Calu3 (cell line): ENCODE measurements at regions not wholly inside any gene's neighbourhood (a gene's known extent, or its start where the extent isn't known, plus 50 kb on each side); places are given as distances from the start of the nearest gene placed in this dataset.
"Not testable (repeated sequence)": the region's sequence is repeated elsewhere in the genome, so short reads cannot be mapped to it uniquely, and the experiment has no call there.

Source experiments
- BruUV-seq: library from RNA; stranded (reverse); fragments of 400-500 nt; replicated peaks from 2 replicates; lab custom pipeline; 2021; lab: Mats Ljungman, UMichigan
- CTCF ChIA-PET: fragments of 300-600 bp; sonication (Branson Sonifier 250); formaldehyde crosslinking; loops from one replicate; lab custom pipeline; 2022; ENCODE audit warnings: antibody characterized with exemption; lab: Charles Lee
- DNase-seq: peaks from one replicate; pipeline ENCODE4 v3.0.0; 2022
- H3K27ac Mint-ChIP-seq: one replicate; pipeline ENCODE4 v1.8.0; 2022; ENCODE audit warnings: mixed read lengths; ENCODE audit not compliant: unreplicated experiment
- H3K27me3 Mint-ChIP-seq: one replicate; pipeline ENCODE4 v1.8.0; 2022; ENCODE audit warnings: mixed read lengths; ENCODE audit not compliant: unreplicated experiment
- H3K36me3 Mint-ChIP-seq: one replicate; pipeline ENCODE4 v1.8.0; 2022; ENCODE audit warnings: mild to moderate bottlenecking, moderate library complexity, mixed read lengths; ENCODE audit not compliant: insufficient read depth, unreplicated experiment
- H3K4me1 Mint-ChIP-seq: one replicate; pipeline ENCODE4 v1.8.0; 2022; ENCODE audit warnings: mild to moderate bottlenecking, low read depth, mixed read lengths; ENCODE audit not compliant: unreplicated experiment
- H3K4me3 Mint-ChIP-seq: one replicate; pipeline ENCODE4 v1.8.0; 2022; ENCODE audit warnings: mild to moderate bottlenecking, low read depth, moderate library complexity, mixed read lengths; ENCODE audit not compliant: unreplicated experiment
- H3K9me3 Mint-ChIP-seq: one replicate; pipeline ENCODE4 v1.8.0; 2022; ENCODE audit warnings: low read depth, mixed read lengths; ENCODE audit not compliant: unreplicated experiment
- intact Hi-C: fragments of 100-400 bp; cut with micrococcal nuclease; formaldehyde crosslinking; loops from one replicate; pipeline ENCODE4 v1.10.0; 2022; ENCODE audit not compliant: unreplicated experiment
- TF ChIP-seq, protein P1 (sequence below): fragments of 200-600 bp; IDR thresholded peaks from one replicate; pipeline ENCODE4 v1.8.0; 2022; ENCODE audit warnings: antibody characterized with exemption; ENCODE audit not compliant: unreplicated experiment

GRCh38 chr5:7271435-7272084, 124.4 kb upstream of the ADCY2 start:
- no peak overlapping the region for H3K27ac Mint-ChIP-seq
- BruUV-seq = no TSS peak
- CTCF ChIA-PET = no interaction called here
- H3K36me3 Mint-ChIP-seq = no peaks in the 10 kb centered on the region
- no peak overlapping the region for H3K4me3 Mint-ChIP-seq
- no peaks in the 10 kb centered on the region for H3K27me3 Mint-ChIP-seq
- DNase-seq = no peak
- intact Hi-C loops = no loop called here
- no peaks in the 10 kb centered on the region for H3K4me1 Mint-ChIP-seq
- TF ChIP-seq, protein P1, sequence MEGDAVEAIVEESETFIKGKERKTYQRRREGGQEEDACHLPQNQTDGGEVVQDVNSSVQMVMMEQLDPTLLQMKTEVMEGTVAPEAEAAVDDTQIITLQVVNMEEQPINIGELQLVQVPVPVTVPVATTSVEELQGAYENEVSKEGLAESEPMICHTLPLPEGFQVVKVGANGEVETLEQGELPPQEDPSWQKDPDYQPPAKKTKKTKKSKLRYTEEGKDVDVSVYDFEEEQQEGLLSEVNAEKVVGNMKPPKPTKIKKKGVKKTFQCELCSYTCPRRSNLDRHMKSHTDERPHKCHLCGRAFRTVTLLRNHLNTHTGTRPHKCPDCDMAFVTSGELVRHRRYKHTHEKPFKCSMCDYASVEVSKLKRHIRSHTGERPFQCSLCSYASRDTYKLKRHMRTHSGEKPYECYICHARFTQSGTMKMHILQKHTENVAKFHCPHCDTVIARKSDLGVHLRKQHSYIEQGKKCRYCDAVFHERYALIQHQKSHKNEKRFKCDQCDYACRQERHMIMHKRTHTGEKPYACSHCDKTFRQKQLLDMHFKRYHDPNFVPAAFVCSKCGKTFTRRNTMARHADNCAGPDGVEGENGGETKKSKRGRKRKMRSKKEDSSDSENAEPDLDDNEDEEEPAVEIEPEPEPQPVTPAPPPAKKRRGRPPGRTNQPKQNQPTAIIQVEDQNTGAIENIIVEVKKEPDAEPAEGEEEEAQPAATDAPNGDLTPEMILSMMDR = no peak
- peaks cover 24% of the 10 kb centered on the region for H3K9me3 Mint-ChIP-seq

- Mint-ChIP-seq H3K27me3 (no peaks in the 10 kb centered on the region), H3K27ac (no peak overlapping the region), H3K4me3 (no peak overlapping the region), H3K4me1 (no peaks in the 10 kb centered on the region), H3K36me3 (no peaks in the 10 kb centered on the region), H3K9me3 (peaks cover 19% of the 10 kb centered on the region)
- DNase-seq = no peak
- CTCF ChIA-PET = no interaction called here
- TF ChIP-seq, protein P1 = no peak
- no TSS peak for BruUV-seq
- intact Hi-C loops = no loop called here
These were observed 123.5 kb upstream of the ADCY2 start for GRCh38 chr5:7272408-7272965.

DNA sequence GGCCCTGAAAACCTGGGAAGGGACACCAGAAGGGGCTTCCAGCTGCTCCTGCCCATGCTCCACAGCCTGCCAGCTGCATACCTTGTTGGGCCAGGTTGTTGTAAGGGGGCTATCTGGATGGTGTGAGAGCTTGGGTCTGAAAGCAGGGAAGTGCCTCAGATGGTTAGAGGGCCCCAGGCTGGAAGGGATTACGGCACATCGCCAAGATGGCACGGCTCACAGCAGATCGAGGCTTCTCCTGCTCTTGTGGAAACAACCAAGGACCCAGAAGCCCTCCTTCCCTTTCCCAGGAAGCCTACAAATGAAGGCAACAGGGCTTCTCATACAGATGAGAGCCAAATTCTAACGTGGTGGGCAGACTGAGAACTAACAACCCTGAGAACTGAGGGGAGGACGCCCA, 121.7 kb upstream of the ADCY2 start:
- DNase-seq = no peak
- TF ChIP-seq, protein P1 = no peak
- H3K9me3 Mint-ChIP-seq = peaks cover 19% of the 10 kb centered on the region
- no peaks in the 10 kb centered on the region for H3K36me3 Mint-ChIP-seq
- no peak overlapping the region for H3K4me3 Mint-ChIP-seq
- no TSS peak for BruUV-seq
- H3K27me3 Mint-ChIP-seq = no peaks in the 10 kb centered on the region
- no peak overlapping the region for H3K27ac Mint-ChIP-seq
- H3K4me1 Mint-ChIP-seq = no peaks in the 10 kb centered on the region
- intact Hi-C loops = no loop called here
- CTCF ChIA-PET = no interaction called here

GRCh38 chr5:7289634-7290033, 106.3 kb upstream of the ADCY2 start:
- H3K4me1 Mint-ChIP-seq, H3K27ac Mint-ChIP-seq, H3K36me3 Mint-ChIP-seq, H3K9me3 Mint-ChIP-seq, H3K27me3 Mint-ChIP-seq, CTCF ChIA-PET, H3K4me3 Mint-ChIP-seq, intact Hi-C loops, DNase-seq, BruUV-seq: not testable (repeated sequence)

DNA sequence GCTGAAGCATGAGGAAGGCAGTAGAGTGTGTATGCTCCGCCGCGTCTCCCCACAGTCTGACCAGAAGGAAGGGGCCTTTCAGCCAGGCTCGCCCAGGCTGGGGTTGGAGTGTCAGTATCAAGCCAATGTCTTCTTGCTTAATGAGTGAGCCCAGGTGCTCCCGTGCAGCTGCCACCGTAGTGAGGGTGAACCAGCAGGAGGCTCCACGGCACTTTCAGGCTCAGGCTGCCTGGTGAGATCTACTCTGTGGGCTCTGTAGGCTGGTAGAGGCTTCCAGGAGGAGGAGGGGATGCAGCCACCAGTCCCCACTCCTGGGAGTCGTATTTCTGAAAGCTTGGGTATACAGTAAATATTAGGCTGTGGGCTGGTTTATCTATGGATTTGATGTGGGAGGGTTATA, 98.1 kb upstream of the ADCY2 start:
- H3K4me1 Mint-ChIP-seq, H3K4me3 Mint-ChIP-seq, H3K27me3 Mint-ChIP-seq, intact Hi-C loops, H3K36me3 Mint-ChIP-seq, DNase-seq, H3K9me3 Mint-ChIP-seq, BruUV-seq, CTCF ChIA-PET, H3K27ac Mint-ChIP-seq: not testable (repeated sequence)

DNA sequence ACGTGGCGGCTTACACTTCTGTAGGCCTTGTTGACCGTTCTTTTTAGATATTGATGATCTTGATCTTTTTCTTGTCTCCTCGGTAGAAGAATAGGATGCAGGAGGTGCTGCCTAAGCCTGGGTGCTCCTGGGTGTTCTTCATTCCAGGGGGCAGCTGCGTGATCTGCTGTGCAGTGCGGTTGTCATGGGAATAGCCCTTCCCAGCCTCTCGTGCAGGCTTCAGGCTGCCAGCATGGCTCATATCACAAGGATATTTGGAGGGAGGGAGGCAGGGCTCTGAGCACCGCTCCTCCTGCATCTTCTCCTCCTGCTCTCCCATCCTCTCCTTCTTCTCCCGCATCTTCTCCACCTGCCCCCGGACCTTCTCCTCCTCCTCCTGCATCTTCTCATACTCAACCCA, 96.2 kb upstream of the ADCY2 start:
- H3K36me3 Mint-ChIP-seq, CTCF ChIA-PET, H3K27me3 Mint-ChIP-seq, H3K9me3 Mint-ChIP-seq, H3K27ac Mint-ChIP-seq, BruUV-seq, H3K4me3 Mint-ChIP-seq, intact Hi-C loops, DNase-seq, H3K4me1 Mint-ChIP-seq: not testable (repeated sequence)

- BruUV-seq, DNase-seq, intact Hi-C loops, H3K27me3 Mint-ChIP-seq, H3K4me1 Mint-ChIP-seq, H3K27ac Mint-ChIP-seq, CTCF ChIA-PET, H3K36me3 Mint-ChIP-seq, H3K4me3 Mint-ChIP-seq, H3K9me3 Mint-ChIP-seq: not testable (repeated sequence)
These were observed 90.8 kb upstream of the ADCY2 start for GRCh38 chr5:7305000-7305674.
